ENCODE measurements at regions not wholly inside any gene's neighbourhood (a gene's known extent, or its start where the extent isn't known, plus 50 kb on each side); places are given as distances from the start of the nearest gene placed in this dataset.

DNA sequence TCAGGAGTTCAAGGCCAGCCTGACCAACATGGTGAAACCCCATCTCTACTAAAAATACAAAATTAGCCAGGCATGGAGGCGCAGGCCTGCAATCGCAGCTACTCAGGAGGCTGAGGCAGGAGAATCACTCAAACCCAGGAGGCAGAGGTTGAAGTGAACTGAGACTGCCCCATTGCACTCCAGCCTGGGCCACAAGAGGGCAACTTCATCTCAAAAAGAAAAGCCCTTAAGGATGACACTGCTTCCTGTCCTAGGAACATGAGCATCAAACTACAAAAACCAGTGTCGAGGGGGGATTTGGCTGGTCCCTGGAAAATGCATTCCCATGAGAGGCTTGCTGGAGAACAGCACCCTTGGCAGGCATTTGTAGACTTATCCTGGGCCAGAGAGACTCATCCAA, 449.5 kb upstream of the PSMD7 start:
- no peak for TF ChIP-seq EZH2 (IDR thresholded peaks at IDR 0.05; ENCODE audit: low read depth, unreplicated experiment)
- no peak for TF ChIP-seq EZH2phosphoT487 (IDR thresholded peaks at IDR 0.05; ENCODE audit: unreplicated experiment)
